ENCODE measurements at regions not wholly inside any gene's neighbourhood (a gene's known extent, or its start where the extent isn't known, plus 50 kb on each side); places are given as distances from the start of the nearest gene placed in this dataset.

DNA sequence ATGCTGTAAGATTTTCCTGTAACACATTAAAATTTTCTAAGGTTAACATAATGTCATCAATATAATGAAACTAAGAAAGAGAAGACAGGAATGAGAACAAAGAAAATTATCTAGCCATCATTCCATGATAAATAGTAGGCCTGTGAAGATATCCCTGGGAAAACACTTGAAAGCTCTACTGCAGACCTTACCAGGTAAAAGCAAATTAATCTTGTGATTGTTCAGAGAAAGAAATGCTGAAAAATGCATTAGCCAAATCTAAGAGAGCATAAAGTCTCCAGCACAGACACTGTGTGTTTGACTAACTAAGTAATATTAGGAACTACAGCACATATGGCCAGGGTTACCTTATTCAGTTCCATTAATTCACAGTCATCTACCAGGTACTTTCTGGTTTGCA, 628.3 kb upstream of the GRAMD2B start:
- TF ChIP-seq POLR2A (IDR thresholded peaks at IDR 0.05) (no peak), CTCF (IDR thresholded peaks at IDR 0.05) (no peak)
